Smooth muscle cell (in vitro differentiated cells): ENCODE measurements at regions not wholly inside any gene's neighbourhood (a gene's known extent, or its start where the extent isn't known, plus 50 kb on each side); places are given as distances from the start of the nearest gene placed in this dataset.

Experiments used
- DNase-seq: peaks from one replicate; lab custom pipeline; 2025; ENCODE audit not compliant: unreplicated experiment; lab: John Stamatoyannopoulos, UW
- H2AFZ ChIP-seq: fragments of 200-600 bp; sonication (generic); 2 replicates; pipeline ENCODE4 v1.6.0; 2016; ENCODE audit warnings: antibody characterized with exemption, low read depth, mild to moderate bottlenecking
- H3F3A ChIP-seq: fragments of 200-600 bp; sonication (generic); 2 replicates; pipeline ENCODE4 v1.6.0; 2017; ENCODE audit warnings: antibody characterized with exemption, low read depth
- H3K27ac ChIP-seq: fragments of 200-600 bp; sonication (generic); 2 replicates; pipeline ENCODE4 v1.5.1; 2016; ENCODE audit warnings: low read depth, mild to moderate bottlenecking
- H3K27me3 ChIP-seq: fragments of 200-600 bp; sonication (generic); 2 replicates; pipeline ENCODE4 v1.6.1; 2016; ENCODE audit warnings: low read depth, mild to moderate bottlenecking
- H3K36me3 ChIP-seq: fragments of 200-600 bp; sonication (generic); 2 replicates; pipeline ENCODE4 v1.5.1; 2016; ENCODE audit warnings: low read depth
- H3K4me1 ChIP-seq: fragments of 200-600 bp; sonication (generic); 2 replicates; pipeline ENCODE4 v1.5.1; 2016; ENCODE audit warnings: low read depth
- H3K4me2 ChIP-seq: fragments of 200-600 bp; sonication (generic); 2 replicates; pipeline ENCODE4 v1.6.0; 2016; ENCODE audit warnings: mild to moderate bottlenecking
- H3K4me3 ChIP-seq: fragments of 200-600 bp; sonication (generic); 2 replicates; pipeline ENCODE4 v1.5.1; 2016; ENCODE audit warnings: mild to moderate bottlenecking
- H3K79me2 ChIP-seq: fragments of 200-600 bp; sonication (generic); 2 replicates; pipeline ENCODE4 v1.6.0; 2016; ENCODE audit warnings: low read depth, mild to moderate bottlenecking
- H3K9ac ChIP-seq: fragments of 200-600 bp; sonication (generic); 2 replicates; pipeline ENCODE4 v1.6.0; 2016; ENCODE audit warnings: low read depth
- H3K9me3 ChIP-seq: fragments of 200-600 bp; sonication (generic); replicated peaks from 2 replicates; pipeline ENCODE4 v1.5.1; 2016; ENCODE audit warnings: low read depth
- H4K20me1 ChIP-seq: fragments of 200-600 bp; sonication (generic); 2 replicates; pipeline ENCODE4 v1.6.0; 2016; ENCODE audit warnings: low read depth
- CTCF ChIP-seq: fragments of 200-600 bp; sonication (generic); IDR thresholded peaks from 2 replicates; pipeline ENCODE4 v1.5.1; 2017; ENCODE audit warnings: borderline replicate concordance, mild to moderate bottlenecking, antibody characterized with exemption; ENCODE audit not compliant: insufficient read depth, poor library complexity, severe bottlenecking
- WGBS: methylation state at CpG from one replicate; pipeline ENCODE4 v1.1.7; 2016; ENCODE audit warnings: low lambda C conversion rate; 5-methylcytosine and 5-hydroxymethylcytosine counted together

DNA sequence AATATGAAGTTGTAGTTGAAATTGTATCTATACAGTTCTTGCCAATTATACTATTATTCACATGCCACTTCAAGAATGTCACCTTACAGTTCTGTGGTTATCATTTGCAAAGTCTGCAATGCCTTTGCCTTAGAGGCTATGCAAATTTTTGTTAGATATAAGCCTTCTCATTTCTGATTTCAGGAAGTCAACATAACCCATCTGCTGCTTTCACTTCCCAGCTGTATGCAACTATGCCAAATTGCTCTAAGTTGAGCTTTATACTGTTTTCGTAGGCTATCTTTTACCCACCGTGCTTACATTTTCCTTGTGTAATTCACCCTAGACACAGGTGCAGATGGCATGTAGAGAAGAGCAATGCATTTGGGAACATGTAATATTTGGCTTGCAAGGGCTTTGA, 1083.0 kb downstream of the CDH9 start:
- Histone ChIP-seq H4K20me1 (no peaks in the 10 kb centered on the region), H3K4me3 (no peak overlapping the region), H3K27me3 (no peaks in the 10 kb centered on the region), H3K27ac (no peak overlapping the region), H3K4me1 (no peaks in the 10 kb centered on the region), H2AFZ (no peak overlapping the region), H3K9me3 (no peaks in the 10 kb centered on the region), H3K79me2 (no peaks in the 10 kb centered on the region), H3K36me3 (no peaks in the 10 kb centered on the region), H3K4me2 (no peak overlapping the region), H3F3A (no peaks in the 10 kb centered on the region), H3K9ac (no peak overlapping the region)
- DNase-seq, result no peak
- WGBS, result 83% methylated on average over 2 of the region's 2 CpGs
- no peak for TF ChIP-seq CTCF

DNA sequence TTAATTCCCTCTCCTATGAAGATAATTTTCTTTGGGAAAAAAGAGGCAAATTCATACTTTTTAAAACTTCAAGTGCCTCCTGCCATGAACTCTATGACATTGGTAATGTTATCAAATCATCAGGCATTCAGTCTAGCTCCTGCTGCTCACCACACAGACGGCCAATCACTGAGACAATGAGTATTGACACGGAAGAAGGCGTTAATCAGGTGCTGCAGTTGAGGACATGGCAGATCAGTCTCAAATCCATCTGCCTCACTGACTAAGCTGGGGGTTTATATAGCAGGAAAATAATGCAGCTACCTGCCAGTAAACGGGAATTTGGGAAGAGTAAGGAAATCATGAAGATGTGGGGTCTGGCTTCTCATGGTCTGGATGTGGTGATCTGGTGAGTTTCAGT, 1087.7 kb downstream of the CDH9 start:
- WGBS, result 63% methylated on average over 4 of the region's 4 CpGs
- H3K27ac ChIP-seq, result no peak overlapping the region
- H3K79me2 ChIP-seq, result no peaks in the 10 kb centered on the region
- H3K9me3 ChIP-seq, result no peaks in the 10 kb centered on the region
- no peaks in the 10 kb centered on the region for H3K4me1 ChIP-seq
- H3K9ac ChIP-seq, result no peak overlapping the region
- H3K36me3 ChIP-seq, result no peaks in the 10 kb centered on the region
- DNase-seq, result no peak
- H3K4me2 ChIP-seq, result no peak overlapping the region
- H3K4me3 ChIP-seq, result no peak overlapping the region
- H4K20me1 ChIP-seq, result no peaks in the 10 kb centered on the region
- no peak overlapping the region for H2AFZ ChIP-seq
- H3K27me3 ChIP-seq, result no peaks in the 10 kb centered on the region
- no peaks in the 10 kb centered on the region for H3F3A ChIP-seq
- no peak for TF ChIP-seq CTCF

DNA sequence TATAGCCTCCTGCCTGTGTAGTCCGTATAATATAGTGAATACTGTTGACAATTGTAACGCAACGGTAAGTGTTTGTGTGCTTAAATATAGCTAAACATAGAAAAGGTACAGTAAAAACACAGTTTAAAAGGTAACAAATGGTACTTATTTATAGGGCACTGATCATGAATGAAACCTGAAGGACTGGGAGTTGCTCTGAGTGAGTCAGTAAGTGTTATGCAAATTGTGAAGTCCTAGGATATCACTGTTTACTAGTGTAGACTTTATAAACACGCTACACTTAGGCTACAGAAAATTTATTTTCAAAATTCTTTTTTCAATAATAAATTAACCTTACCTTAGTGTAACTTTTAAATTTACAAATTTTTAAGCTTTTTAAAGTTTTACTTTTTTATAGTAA, 1090.1 kb downstream of the CDH9 start:
- H3K27me3 ChIP-seq, result no peaks in the 10 kb centered on the region
- 95% methylated on average over 4 of the region's 4 CpGs for WGBS
- no peaks in the 10 kb centered on the region for H3K4me1 ChIP-seq
- H3K9me3 ChIP-seq, result no peaks in the 10 kb centered on the region
- H3K4me3 ChIP-seq, result no peak overlapping the region
- DNase-seq, result no peak
- no peaks in the 10 kb centered on the region for H3K36me3 ChIP-seq
- H3K4me2 ChIP-seq, result no peak overlapping the region
- TF ChIP-seq CTCF, result no peak
- no peaks in the 10 kb centered on the region for H4K20me1 ChIP-seq
- no peaks in the 10 kb centered on the region for H3F3A ChIP-seq
- H3K9ac ChIP-seq, result no peak overlapping the region
- H3K27ac ChIP-seq, result no peak overlapping the region
- no peaks in the 10 kb centered on the region for H3K79me2 ChIP-seq
- no peak overlapping the region for H2AFZ ChIP-seq

DNA sequence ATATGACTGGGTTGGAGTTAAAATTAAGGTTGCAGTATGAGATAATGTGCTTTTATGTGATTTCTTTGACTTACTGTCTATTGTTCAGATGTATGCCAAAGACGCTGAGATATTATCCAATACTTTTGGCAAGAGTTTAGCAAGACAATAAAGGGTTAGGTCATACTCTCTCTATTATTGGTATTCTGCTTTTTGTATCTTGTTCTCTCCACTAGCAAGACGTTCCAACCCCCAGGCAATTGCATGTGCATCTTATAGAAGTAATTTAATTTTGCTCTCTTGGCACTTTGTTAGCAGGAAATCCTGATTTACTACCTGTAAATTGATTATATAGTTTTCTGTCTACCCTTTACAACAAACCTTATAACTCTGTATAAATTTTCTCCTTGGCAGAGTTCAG, 1093.6 kb downstream of the CDH9 start:
- 83% methylated on average over 2 of the region's 2 CpGs for WGBS

More for the DNA sequence above, 1093.6 kb downstream of the CDH9 start:
- Histone ChIP-seq H3K27ac (no peak overlapping the region), H3K9ac (no peak overlapping the region), H3K36me3 (no peaks in the 10 kb centered on the region), H3K4me3 (no peak overlapping the region), H4K20me1 (no peaks in the 10 kb centered on the region), H3K79me2 (no peaks in the 10 kb centered on the region), H3K27me3 (no peaks in the 10 kb centered on the region), H2AFZ (no peak overlapping the region), H3K4me1 (no peaks in the 10 kb centered on the region), H3K4me2 (no peak overlapping the region), H3F3A (no peaks in the 10 kb centered on the region), H3K9me3 (no peaks in the 10 kb centered on the region)
- TF ChIP-seq CTCF, result no peak
- no peak for DNase-seq
